K562 (cell line): ENCODE measurements at regions not wholly inside any gene's neighbourhood (a gene's known extent, or its start where the extent isn't known, plus 50 kb on each side); places are given as distances from the start of the nearest gene placed in this dataset.

Source experiments
- REST ChIP-seq, 2 experiments: fragments of 450-650 bp; formaldehyde crosslinking in 1 of 2; IDR thresholded peaks; 2 replicates each; pipeline versions ENCODE4 v1.4.0 to v1.6.1; 2014 to 2020; ENCODE audit warnings: mild to moderate bottlenecking in 2 of 2, borderline replicate concordance in 1 of 2, low read depth in 1 of 2
- TOE1 ChIP-seq, 2 experiments: fragments of 450-650 bp in 1 of 2; sonication (generic) in 1 of 2; formaldehyde crosslinking in 1 of 2; IDR thresholded peaks; 2 replicates each; pipeline versions ENCODE4 v1.7.1 to v1.8.0; 2016 to 2022; ENCODE audit warnings: borderline replicate concordance in 2 of 2, mild to moderate bottlenecking in 2 of 2, antibody characterized with exemption in 1 of 2, inconsistent platforms in 1 of 2, low read depth in 1 of 2, missing genetic modification reagents in 1 of 2, moderate library complexity in 1 of 2
- ZBTB34 ChIP-seq: fragments of 250-450 bp; sonication (Bioruptor Pico); IDR thresholded peaks from 2 replicates; pipeline ENCODE4 v1.8.0; 2021; ENCODE audit warnings: mild to moderate bottlenecking, moderate library complexity
- ZBTB43 ChIP-seq: sonication (generic); formaldehyde crosslinking; IDR thresholded peaks from 2 replicates; pipeline ENCODE4 v1.8.0; 2023; ENCODE audit warnings: mild to moderate bottlenecking, missing genetic modification reagents
- ZNF830 ChIP-seq: fragments of 250-450 bp; sonication (Bioruptor Pico); IDR thresholded peaks from 2 replicates; pipeline ENCODE4 v1.5.0; 2021; ENCODE audit warnings: mild to moderate bottlenecking

GRCh38 chr2:116304328-116304727, 1510.2 kb upstream of the DDX18 start:
- TF ChIP-seq ZBTB43 (CRISPR knock-in tag): no peak
- TF ChIP-seq TOE1 (IDR thresholded peaks at IDR 0.05; ENCODE audit: borderline replicate concordance): no peak
- TF ChIP-seq TOE1 (CRISPR knock-in tag; IDR thresholded peaks at IDR 0.05; ENCODE audit: borderline replicate concordance, low read depth): no peak
- no peak for TF ChIP-seq REST (IDR thresholded peaks at IDR 0.05; ENCODE audit: borderline replicate concordance)
- no peak for TF ChIP-seq REST (CRISPR knock-in tag; IDR thresholded peaks at IDR 0.05; ENCODE audit: low read depth)
- no peak for TF ChIP-seq ZBTB34 (CRISPR knock-in tag)
- no peak for TF ChIP-seq ZNF830
